ENCODE measurements at regions not wholly inside any gene's neighbourhood (a gene's known extent, or its start where the extent isn't known, plus 50 kb on each side); places are given as distances from the start of the nearest gene placed in this dataset.

GRCh38 chr3:69568951-69569350 is 170.3 kb upstream of the MITF start:
- H3K27ac ChIP-seq = no peak overlapping the region
- no peak overlapping the region for H3K4me3 ChIP-seq
- 52% methylated on average over 2 of the region's 2 CpGs for WGBS (ENCODE audit: missing lambda C conversion rate)
- H3K9me3 ChIP-seq = no peaks in the 10 kb centered on the region
- no peaks in the 10 kb centered on the region for H3K4me1 ChIP-seq
- CTCF ChIA-PET = no interaction called here
- FAIRE-seq = no peak
- H3K4me2 ChIP-seq = no peak overlapping the region
- no peak for ATAC-seq
- no peak for DNase-seq (ENCODE audit: low read depth in 1 of 2, low spot score in 1 of 2)
- POLR2A ChIA-PET = no interaction called here
- TF ChIP-seq MYC (IDR thresholded peaks at IDR 0.05; ENCODE audit: borderline replicate concordance, low read length) (no peak), FOSB (CRISPR knock-in tag; IDR thresholded peaks at IDR 0.05) (no peak)

GRCh38 chr3:69568458-69568857 is 170.8 kb upstream of the MITF start:
- Histone ChIP-seq H3K4me3 (no peak overlapping the region), H3K9me3 (no peaks in the 10 kb centered on the region), H3K27ac (no peak overlapping the region), H3K4me2 (no peak overlapping the region), H3K4me1 (no peaks in the 10 kb centered on the region)
- ChIA-PET CTCF (no interaction called here), POLR2A (no interaction called here)
- 33% methylated on average over 2 of the region's 2 CpGs for WGBS (ENCODE audit: missing lambda C conversion rate)
- no peak for FAIRE-seq
- no peak for ATAC-seq
- TF ChIP-seq ZNF302 (CRISPR knock-in tag; IDR thresholded peaks at IDR 0.05) (no peak), E2F6 (IDR thresholded peaks at IDR 0.05; ENCODE audit: borderline replicate concordance, low read depth) (no peak), HOXA7 (CRISPR knock-in tag; IDR thresholded peaks at IDR 0.05) (no peak), HOXB13 (CRISPR knock-in tag; IDR thresholded peaks at IDR 0.05; ENCODE audit: low read depth) (no peak), EHMT2 (IDR thresholded peaks at IDR 0.05; ENCODE audit: low read depth) (no peak), RARB (CRISPR knock-in tag; IDR thresholded peaks at IDR 0.05) (no peak), HOXB5 (CRISPR knock-in tag; IDR thresholded peaks at IDR 0.05) (no peak), POLR2AphosphoS2 (conservative IDR thresholded peaks at IDR 0.05; ENCODE audit: low read length) (no peak), ZC3H11A (IDR thresholded peaks at IDR 0.05) (no peak), POLR2A (IDR thresholded peaks at IDR 0.05; ENCODE audit: low read length) (no peak), SREBF2 (IDR thresholded peaks at IDR 0.05) (no peak), JUNB (IDR thresholded peaks at IDR 0.05) (no peak)
- no peak for DNase-seq (ENCODE audit: low read depth in 1 of 2, low spot score in 1 of 2)

- WGBS (ENCODE audit: missing lambda C conversion rate) = 76% methylated on average over 2 of the region's 2 CpGs
- ChIA-PET CTCF (no interaction called here), POLR2A (no interaction called here)
- no peak for DNase-seq (ENCODE audit: low read depth in 1 of 2, low spot score in 1 of 2)
- TF ChIP-seq ZSCAN20 (CRISPR knock-in tag; IDR thresholded peaks at IDR 0.05) (no peak), KDM5A (IDR thresholded peaks at IDR 0.05) (no peak), EHF (CRISPR knock-in tag; IDR thresholded peaks at IDR 0.05) (no peak), JUNB (IDR thresholded peaks at IDR 0.05) (no peak), BHLHE40 (IDR thresholded peaks at IDR 0.05; ENCODE audit: low read depth, low read length) (no peak), FOSL2 (IDR thresholded peaks at IDR 0.05) (no peak), FOSL2 (CRISPR knock-in tag; IDR thresholded peaks at IDR 0.05) (no peak), CEBPB (IDR thresholded peaks at IDR 0.05) (no peak), HOXB5 (CRISPR knock-in tag; IDR thresholded peaks at IDR 0.05) (no peak), USF2 (IDR thresholded peaks at IDR 0.05) (no peak), HDAC2 (IDR thresholded peaks at IDR 0.05) (no peak)
- Histone ChIP-seq H3K4me1 (no peaks in the 10 kb centered on the region), H3K27ac (no peak overlapping the region), H3K4me2 (no peak overlapping the region), H3K4me3 (no peak overlapping the region), H3K9me3 (no peaks in the 10 kb centered on the region)
- ATAC-seq = no peak
- no peak for FAIRE-seq
Observed at GRCh38 chr3:69567710-69568052, 171.6 kb upstream of the MITF start.

GRCh38 chr3:69567023-69567709 is 172.1 kb upstream of the MITF start:
- no peak overlapping the region for H3K4me3 ChIP-seq
- DNase-seq (ENCODE audit: low read depth in 1 of 2, low spot score in 1 of 2) (no peak), FAIRE-seq (no peak), ATAC-seq (no peak)
- H3K4me1 ChIP-seq = no peaks in the 10 kb centered on the region
- H3K27ac ChIP-seq = no peak overlapping the region
- 71% methylated on average over 4 of the region's 4 CpGs for WGBS (ENCODE audit: missing lambda C conversion rate)
- ChIA-PET POLR2A (no interaction called here), CTCF (no interaction called here)
- H3K9me3 ChIP-seq = no peaks in the 10 kb centered on the region
- H3K4me2 ChIP-seq = no peak overlapping the region
- no peak for TF ChIP-seq USF2 (IDR thresholded peaks at IDR 0.05)
- TF ChIP-seq ZFP36 (IDR thresholded peaks at IDR 0.05; ENCODE audit: borderline replicate concordance, partially characterized antibody) = no peak
- no peak for TF ChIP-seq CBX2 (IDR thresholded peaks at IDR 0.05; ENCODE audit: borderline replicate concordance, low read depth)
- TF ChIP-seq HOXB5 (CRISPR knock-in tag; IDR thresholded peaks at IDR 0.05) = no peak
- no peak for TF ChIP-seq HOXA7 (CRISPR knock-in tag; IDR thresholded peaks at IDR 0.05)
- no peak for TF ChIP-seq EHMT2 (IDR thresholded peaks at IDR 0.05; ENCODE audit: low read depth)
- no peak for TF ChIP-seq NFE2L2 (conservative IDR thresholded peaks at IDR 0.05; ENCODE audit: low read length)
- no peak for TF ChIP-seq E2F6 (IDR thresholded peaks at IDR 0.05; ENCODE audit: borderline replicate concordance, low read depth)
- no peak for TF ChIP-seq GATA3 (IDR thresholded peaks at IDR 0.05; ENCODE audit: borderline replicate concordance)
- no peak for TF ChIP-seq CTCF (IDR thresholded peaks at IDR 0.05)
- TF ChIP-seq KDM1A (IDR thresholded peaks at IDR 0.05; ENCODE audit: low read depth) = no peak
- TF ChIP-seq MAX (IDR thresholded peaks at IDR 0.05) = no peak
